Muscle of leg (tissue), 3 donors: ENCODE measurements at regions not wholly inside any gene's neighbourhood (a gene's known extent, or its start where the extent isn't known, plus 50 kb on each side); places are given as distances from the start of the nearest gene placed in this dataset.
"Not testable (repeated sequence)": the region's sequence is repeated elsewhere in the genome, so short reads cannot be mapped to it uniquely, and the experiment has no call there.

Source experiments
- DNase-seq: peaks from one replicate; pipeline ENCODE4 v3.0.0; 2013
- H3K27ac ChIP-seq: one replicate; pipeline ENCODE4 v1.5.1; 2013; ENCODE audit warnings: mild to moderate bottlenecking, low read length, control low read depth
- H3K27me3 ChIP-seq: one replicate; pipeline ENCODE4 v1.6.1; 2013; ENCODE audit warnings: low read length; ENCODE audit not compliant: control insufficient read depth, insufficient read depth
- H3K36me3 ChIP-seq: one replicate; pipeline ENCODE4 v1.6.1; 2013; ENCODE audit warnings: low read length; ENCODE audit not compliant: control insufficient read depth, insufficient read depth
- H3K4me1 ChIP-seq: one replicate; pipeline ENCODE4 v1.6.1; 2013; ENCODE audit warnings: low read length; ENCODE audit not compliant: control insufficient read depth, insufficient read depth
- H3K4me3 ChIP-seq: one replicate; pipeline ENCODE4 v1.5.1; 2013; ENCODE audit warnings: low read length, control low read depth
- H3K9me3 ChIP-seq: replicated peaks from 2 replicates; pipeline ENCODE4 v1.6.1; 2013; ENCODE audit warnings: low read depth, low read length; ENCODE audit not compliant: control insufficient read depth
- WGBS: methylation state at CpG from one replicate; pipeline ENCODE4 v1.1.5; 2013; ENCODE audit warnings: missing lambda C conversion rate; ENCODE audit not compliant: insufficient coverage; 5-methylcytosine and 5-hydroxymethylcytosine counted together

DNA sequence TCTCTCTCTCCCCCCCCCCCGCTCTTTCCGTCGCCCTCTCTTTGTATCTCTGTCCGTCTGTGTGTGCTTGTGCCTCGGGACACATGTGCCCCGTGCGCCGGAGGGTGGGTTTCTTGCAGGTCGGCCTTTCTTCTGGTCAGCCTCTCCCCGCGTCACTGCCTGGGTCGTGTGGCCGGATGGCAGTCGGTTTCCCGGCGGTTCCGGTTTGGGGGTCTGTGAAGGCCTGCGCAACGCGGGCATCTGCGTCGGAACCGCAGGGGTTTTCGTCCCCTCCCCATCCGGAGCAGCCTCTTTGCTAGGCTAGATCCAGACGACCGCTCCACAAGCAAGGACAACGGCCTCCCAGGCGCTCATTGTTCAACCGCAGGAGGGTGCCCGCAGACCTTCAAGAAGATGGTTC lies 1398.6 kb upstream of the PCDH10 start:
- 94% methylated on average over 15 of the region's 31 CpGs for WGBS
- not testable (repeated sequence) for H3K36me3 ChIP-seq, DNase-seq

DNA sequence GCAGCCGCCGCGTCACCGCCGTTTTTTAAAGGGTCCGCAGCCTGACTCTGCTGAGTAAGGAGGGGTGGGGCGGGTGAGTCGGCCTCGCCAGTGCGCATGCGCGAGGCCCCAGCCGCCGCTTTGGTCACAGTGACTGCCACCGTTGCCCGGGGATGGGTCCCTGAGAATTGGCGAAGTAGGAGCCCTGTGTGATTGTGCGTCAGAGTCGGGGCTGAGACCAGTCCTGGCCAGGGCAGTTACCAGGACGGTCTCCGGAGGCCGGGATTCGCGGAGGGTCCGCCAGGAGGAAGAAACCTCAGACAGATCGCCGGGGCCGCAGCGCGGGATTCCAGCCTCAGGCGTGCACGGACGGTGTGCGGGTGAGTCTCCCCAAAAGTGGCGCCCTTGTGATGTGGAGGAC lies 1386.9 kb upstream of the PCDH10 start:
- no CpG with 5 or more reads among the region's 35 CpGs for WGBS
- H3K36me3 ChIP-seq, H3K27ac ChIP-seq, H3K4me3 ChIP-seq, H3K9me3 ChIP-seq, H3K4me1 ChIP-seq, H3K27me3 ChIP-seq, DNase-seq: not testable (repeated sequence)

More for the DNA sequence above, 1398.6 kb upstream of the PCDH10 start:
- H3K27me3 ChIP-seq, H3K9me3 ChIP-seq, H3K4me1 ChIP-seq, H3K4me3 ChIP-seq, H3K27ac ChIP-seq: not testable (repeated sequence)

DNA sequence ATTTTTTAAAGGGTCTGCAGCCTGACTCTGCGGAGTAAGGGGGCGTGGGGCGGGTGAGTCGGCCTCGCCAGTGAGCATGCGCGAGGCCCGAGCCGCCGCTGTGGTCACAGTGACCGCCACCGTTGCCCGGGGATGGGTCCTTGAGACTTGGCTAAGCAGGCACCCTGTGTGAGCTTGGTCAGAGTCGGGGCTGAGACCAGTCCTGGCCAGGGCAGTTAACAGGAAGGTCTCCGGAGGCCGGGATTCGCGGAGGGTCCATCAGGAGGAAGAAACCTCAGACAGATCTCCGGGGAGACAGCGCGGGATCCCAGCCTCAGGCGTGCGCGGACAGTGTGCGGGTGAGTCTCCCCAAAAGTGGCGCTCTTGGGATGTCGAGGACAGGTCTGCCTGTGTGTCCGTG lies 1384.4 kb upstream of the PCDH10 start:
- no peaks in the 10 kb centered on the region for H3K36me3 ChIP-seq
- no peaks in the 10 kb centered on the region for H3K4me1 ChIP-seq
- H3K9me3 ChIP-seq, result peaks cover 7% of the 10 kb centered on the region
- no peak overlapping the region for H3K27ac ChIP-seq
- no peaks in the 10 kb centered on the region for H3K27me3 ChIP-seq
- 98% methylated on average over 28 of the region's 28 CpGs for WGBS
- no peak overlapping the region for H3K4me3 ChIP-seq
- no peak for DNase-seq

DNA sequence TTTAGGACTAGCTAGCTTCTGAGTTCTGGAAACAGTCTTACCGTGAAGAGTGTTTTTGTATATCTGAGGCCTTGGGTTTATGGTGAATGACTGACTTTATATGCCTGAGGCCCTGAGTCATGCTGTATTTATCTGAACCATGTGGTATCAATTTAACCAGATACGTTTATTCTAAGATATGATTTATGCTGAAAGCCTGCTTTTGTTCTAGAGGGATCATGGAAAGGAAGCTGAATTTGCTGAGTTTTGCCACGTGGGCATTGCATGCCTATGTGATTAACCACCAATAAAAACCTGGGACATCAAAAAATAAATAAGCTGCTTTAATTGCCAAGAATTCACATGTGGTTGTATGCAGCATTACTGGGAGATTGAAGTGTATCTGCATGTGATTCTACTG lies 1374.7 kb upstream of the PCDH10 start:
- not testable (repeated sequence) for H3K4me1 ChIP-seq, H3K27me3 ChIP-seq, H3K4me3 ChIP-seq, H3K27ac ChIP-seq, H3K36me3 ChIP-seq, H3K9me3 ChIP-seq
- WGBS, result no CpG with 5 or more reads among the region's 3 CpGs
- peak; percentile 10 for DNase-seq

DNA sequence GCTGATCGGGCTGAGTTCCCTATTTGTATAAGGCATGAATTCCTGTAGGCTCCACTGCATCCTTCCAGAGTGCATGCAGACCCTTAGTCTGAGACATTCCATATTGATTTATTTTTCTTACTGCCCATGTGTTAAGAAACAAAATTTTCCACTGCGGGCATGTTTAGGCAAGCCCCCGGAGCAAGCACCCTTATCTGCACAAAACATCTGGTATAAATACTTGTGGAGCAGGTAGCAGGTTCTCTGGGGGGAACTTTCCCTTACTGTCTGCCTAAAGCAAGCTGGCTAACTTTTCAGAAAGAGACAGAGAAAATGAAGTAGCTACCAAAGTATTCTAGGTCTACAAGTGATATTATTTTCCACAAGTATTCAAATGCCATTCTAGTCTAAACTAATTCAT lies 1338.5 kb upstream of the PCDH10 start:
- not testable (repeated sequence) for H3K4me1 ChIP-seq, H3K4me3 ChIP-seq, H3K36me3 ChIP-seq, DNase-seq, H3K27ac ChIP-seq, H3K9me3 ChIP-seq, H3K27me3 ChIP-seq
- WGBS, result no CpG with 5 or more reads among the region's 3 CpGs
